Parathyroid adenoma (tissue), 2 donors: ENCODE measurements at regions not wholly inside any gene's neighbourhood (a gene's known extent, or its start where the extent isn't known, plus 50 kb on each side); places are given as distances from the start of the nearest gene placed in this dataset.
A peak's percentile ranks its signal among the peaks of the same experiment; 100 is the strongest.

ENCODE experiments used
- H2AFZ ChIP-seq: fragments of 300-600 bp; sonication (generic); one replicate; pipeline ENCODE4 v1.7.0; 2017; ENCODE audit warnings: antibody characterized with exemption, mild to moderate bottlenecking
- H3K27ac ChIP-seq: fragments of 300-600 bp; sonication (generic); one replicate; pipeline ENCODE4 v1.7.0; 2017
- H3K27me3 ChIP-seq: fragments of 300-600 bp; sonication (generic); one replicate; pipeline ENCODE4 v1.7.0; 2017; ENCODE audit warnings: low read length; ENCODE audit not compliant: control insufficient read depth, insufficient read depth
- H3K36me3 ChIP-seq: fragments of 300-600 bp; sonication (generic); one replicate; pipeline ENCODE4 v1.7.0; 2017; ENCODE audit warnings: low read length; ENCODE audit not compliant: control insufficient read depth, insufficient read depth
- H3K4me1 ChIP-seq: fragments of 300-600 bp; sonication (generic); one replicate; pipeline ENCODE4 v1.7.0; 2017; ENCODE audit warnings: control low read depth
- H3K4me2 ChIP-seq: fragments of 300-600 bp; sonication (generic); one replicate; pipeline ENCODE4 v1.7.0; 2017; ENCODE audit warnings: low read length
- H3K4me3 ChIP-seq: fragments of 300-600 bp; sonication (generic); one replicate; pipeline ENCODE4 v1.7.0; 2017; ENCODE audit warnings: low read depth, low read length
- H3K79me2 ChIP-seq: fragments of 300-600 bp; sonication (generic); one replicate; pipeline ENCODE4 v1.7.0; 2017; ENCODE audit warnings: control low read depth
- H3K9ac ChIP-seq: fragments of 300-600 bp; sonication (generic); one replicate; pipeline ENCODE4 v1.7.0; 2017; ENCODE audit warnings: mild to moderate bottlenecking
- H3K9me3 ChIP-seq: fragments of 300-600 bp; sonication (generic); one replicate; pipeline ENCODE4 v1.7.0; 2017; ENCODE audit warnings: low read length; ENCODE audit not compliant: control insufficient read depth
- TF ChIP-seq, protein P1 (sequence below): fragments of 300-600 bp; sonication (generic); IDR thresholded peaks from one replicate; pipeline ENCODE4 v1.7.0; 2017; ENCODE audit warnings: antibody characterized with exemption, mild to moderate bottlenecking
- donor health status: primary hyperparathyroidism.

DNA sequence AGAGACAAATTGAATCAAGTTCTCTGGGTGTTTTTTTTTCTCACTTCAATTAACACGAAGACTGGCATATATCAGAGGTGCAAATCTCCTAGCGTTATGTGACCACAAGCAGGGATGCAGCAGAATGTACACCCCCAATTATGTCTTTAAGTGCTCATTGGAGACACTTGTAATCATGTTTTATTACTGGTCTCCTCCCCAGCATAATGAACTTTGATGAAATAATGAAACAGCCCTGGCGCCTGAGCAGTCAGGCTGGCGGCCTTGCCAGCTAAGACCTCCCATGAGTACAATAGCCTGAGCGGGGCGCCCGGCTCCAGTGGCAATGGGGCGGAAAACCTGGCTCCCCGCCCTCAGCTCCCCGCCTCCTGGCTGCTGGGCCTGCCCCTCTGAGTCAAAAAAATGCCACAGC, 209.4 kb upstream of the MSX2 start:
- TF ChIP-seq, protein P1, sequence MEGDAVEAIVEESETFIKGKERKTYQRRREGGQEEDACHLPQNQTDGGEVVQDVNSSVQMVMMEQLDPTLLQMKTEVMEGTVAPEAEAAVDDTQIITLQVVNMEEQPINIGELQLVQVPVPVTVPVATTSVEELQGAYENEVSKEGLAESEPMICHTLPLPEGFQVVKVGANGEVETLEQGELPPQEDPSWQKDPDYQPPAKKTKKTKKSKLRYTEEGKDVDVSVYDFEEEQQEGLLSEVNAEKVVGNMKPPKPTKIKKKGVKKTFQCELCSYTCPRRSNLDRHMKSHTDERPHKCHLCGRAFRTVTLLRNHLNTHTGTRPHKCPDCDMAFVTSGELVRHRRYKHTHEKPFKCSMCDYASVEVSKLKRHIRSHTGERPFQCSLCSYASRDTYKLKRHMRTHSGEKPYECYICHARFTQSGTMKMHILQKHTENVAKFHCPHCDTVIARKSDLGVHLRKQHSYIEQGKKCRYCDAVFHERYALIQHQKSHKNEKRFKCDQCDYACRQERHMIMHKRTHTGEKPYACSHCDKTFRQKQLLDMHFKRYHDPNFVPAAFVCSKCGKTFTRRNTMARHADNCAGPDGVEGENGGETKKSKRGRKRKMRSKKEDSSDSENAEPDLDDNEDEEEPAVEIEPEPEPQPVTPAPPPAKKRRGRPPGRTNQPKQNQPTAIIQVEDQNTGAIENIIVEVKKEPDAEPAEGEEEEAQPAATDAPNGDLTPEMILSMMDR, result no peak
- no peaks in the 10 kb centered on the region for H3K79me2 ChIP-seq
- no peak overlapping the region for H3K4me3 ChIP-seq

GRCh38 chr5:174516741-174517140, 207.6 kb upstream of the MSX2 start:
- H3K4me2 ChIP-seq, result no peak overlapping the region

More for the DNA sequence above, 209.4 kb upstream of the MSX2 start:
- Histone ChIP-seq H3K36me3 (no peaks in the 10 kb centered on the region), H3K4me2 (peak overlapping the region; percentile 16), H3K27me3 (no peaks in the 10 kb centered on the region), H2AFZ (peak overlapping the region; percentile 63), H3K4me1 (peaks cover 22% of the 10 kb centered on the region), H3K27ac (no peak overlapping the region), H3K9me3 (no peaks in the 10 kb centered on the region), H3K9ac (no peak overlapping the region)

GRCh38 chr5:174518512-174518911, 205.9 kb upstream of the MSX2 start:
- no peak overlapping the region for H3K4me2 ChIP-seq
- H3K4me3 ChIP-seq, result no peak overlapping the region
- H3K4me1 ChIP-seq, result peaks cover 33% of the 10 kb centered on the region
- H3K27me3 ChIP-seq, result no peaks in the 10 kb centered on the region
- TF ChIP-seq, protein P1, result no peak
- H3K36me3 ChIP-seq, result no peaks in the 10 kb centered on the region
- H3K9ac ChIP-seq, result no peak overlapping the region
- no peaks in the 10 kb centered on the region for H3K9me3 ChIP-seq
- H3K79me2 ChIP-seq, result no peaks in the 10 kb centered on the region
- no peak overlapping the region for H3K27ac ChIP-seq
- H2AFZ ChIP-seq, result no peak overlapping the region

More at GRCh38 chr5:174516741-174517140, 207.6 kb upstream of the MSX2 start:
- H3K4me3 ChIP-seq, result no peak overlapping the region
- no peaks in the 10 kb centered on the region for H3K27me3 ChIP-seq
- H3K9me3 ChIP-seq, result no peaks in the 10 kb centered on the region
- no peak overlapping the region for H3K27ac ChIP-seq
- peaks cover 33% of the 10 kb centered on the region for H3K4me1 ChIP-seq
- TF ChIP-seq, protein P1, result no peak
- no peak overlapping the region for H3K9ac ChIP-seq
- no peaks in the 10 kb centered on the region for H3K79me2 ChIP-seq
- H3K36me3 ChIP-seq, result no peaks in the 10 kb centered on the region
- no peak overlapping the region for H2AFZ ChIP-seq

DNA sequence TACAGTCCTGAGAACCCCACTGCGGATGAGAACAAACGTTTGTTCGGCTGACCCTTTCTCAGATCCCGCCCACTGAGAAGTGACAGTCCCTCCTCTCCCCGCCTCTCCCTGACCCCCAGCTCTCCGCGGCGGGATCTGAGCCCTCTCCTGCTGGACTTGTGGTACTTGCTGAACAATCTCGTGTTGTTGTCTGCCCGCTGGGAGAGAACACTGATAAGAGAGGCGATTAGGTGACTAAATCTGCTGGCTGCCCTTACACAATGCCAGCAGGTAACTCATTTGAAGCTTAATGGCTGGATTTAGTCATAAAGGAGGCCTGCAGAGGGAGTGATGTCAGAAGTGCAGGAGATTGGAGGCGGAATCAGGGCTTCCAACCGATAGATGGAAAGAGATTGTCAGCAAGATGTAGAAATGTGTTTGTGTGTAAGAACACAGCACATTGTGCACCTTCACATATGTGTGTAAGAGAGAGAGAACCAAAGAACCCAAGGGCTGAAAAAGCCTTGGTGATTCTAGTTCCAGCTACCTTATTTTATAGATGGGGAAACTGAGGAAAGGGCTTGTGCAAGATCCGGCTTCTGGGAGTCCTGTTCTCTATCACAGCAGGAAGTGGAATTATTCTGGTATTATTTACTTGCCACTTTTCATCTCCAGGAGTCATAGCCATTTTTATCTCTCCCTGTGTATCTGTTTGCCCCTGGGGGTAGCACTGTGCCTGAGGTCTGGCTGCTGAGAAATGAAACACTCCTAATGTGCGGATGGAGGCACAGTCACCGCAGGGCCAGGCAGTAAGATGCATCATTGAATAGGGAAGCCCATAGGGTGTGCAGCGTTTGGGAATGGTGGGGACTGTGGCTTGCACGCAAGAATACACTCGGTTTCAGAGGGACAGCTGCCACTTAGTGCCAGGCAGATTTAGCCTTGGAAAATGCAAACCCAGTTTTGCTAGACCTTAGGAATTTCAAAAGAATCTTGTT, 203.7 kb upstream of the MSX2 start:
- TF ChIP-seq, protein P1, result peak; percentile 34
- Histone ChIP-seq H3K27ac (peak overlapping the region; percentile 68), H3K4me2 (peak overlapping the region; percentile 10)

More for the DNA sequence above, 203.7 kb upstream of the MSX2 start:
- Histone ChIP-seq H3K9ac (no peak overlapping the region), H3K79me2 (no peaks in the 10 kb centered on the region), H3K4me1 (peaks cover 27% of the 10 kb centered on the region), H2AFZ (peak overlapping the region; percentile 54), H3K27me3 (no peaks in the 10 kb centered on the region), H3K9me3 (no peaks in the 10 kb centered on the region), H3K4me3 (no peak overlapping the region), H3K36me3 (no peaks in the 10 kb centered on the region)
